Kidney epithelial cell (primary cell): ENCODE measurements at regions not wholly inside any gene's neighbourhood (a gene's known extent, or its start where the extent isn't known, plus 50 kb on each side); places are given as distances from the start of the nearest gene placed in this dataset.

Experiments used
- DNase-seq: peaks from one replicate; pipeline ENCODE4 v3.0.0-alpha.2; 2010; ENCODE audit warnings: low read depth
- H3K27me3 ChIP-seq: 2 replicates; pipeline ENCODE4 v1.6.0; 2011; ENCODE audit warnings: low read length; ENCODE audit not compliant: control insufficient read depth, insufficient read depth
- H3K36me3 ChIP-seq: 2 replicates; pipeline ENCODE4 v1.5.1; 2011; ENCODE audit warnings: low read length; ENCODE audit not compliant: control insufficient read depth, insufficient read depth
- H3K4me3 ChIP-seq: 2 replicates; pipeline ENCODE4 v1.5.1; 2011; ENCODE audit warnings: low read depth, mild to moderate bottlenecking, control low read depth, low read length
- CTCF ChIP-seq: IDR thresholded peaks from 2 replicates; pipeline ENCODE4 v1.5.1; 2011; ENCODE audit warnings: mild to moderate bottlenecking, moderate library complexity, low read length, control low read depth, inconsistent platforms; ENCODE audit not compliant: insufficient read depth, poor library complexity, severe bottlenecking

- DNase-seq, result peak; percentile 92
- Histone ChIP-seq H3K36me3 (no peaks in the 10 kb centered on the region), H3K27me3 (no peaks in the 10 kb centered on the region), H3K4me3 (no peak overlapping the region)
- TF ChIP-seq CTCF, result no peak
Observed at GRCh38 chr3:86793786-86794185, 197.2 kb downstream of the VGLL3 start.

- Histone ChIP-seq H3K4me3 (no peak overlapping the region), H3K36me3 (no peaks in the 10 kb centered on the region), H3K27me3 (no peaks in the 10 kb centered on the region)
- DNase-seq, result no peak
- TF ChIP-seq CTCF, result no peak
Observed at GRCh38 chr3:86792316-86792715, 198.6 kb downstream of the VGLL3 start.

GRCh38 chr3:86790884-86791549 is 199.9 kb downstream of the VGLL3 start:
- Histone ChIP-seq H3K27me3 (no peaks in the 10 kb centered on the region), H3K4me3 (no peak overlapping the region), H3K36me3 (no peaks in the 10 kb centered on the region)
- DNase-seq, result no peak
- TF ChIP-seq CTCF, result no peak

- DNase-seq, result no peak
- Histone ChIP-seq H3K4me3 (no peak overlapping the region), H3K36me3 (no peaks in the 10 kb centered on the region), H3K27me3 (no peaks in the 10 kb centered on the region)
- TF ChIP-seq CTCF, result no peak
Observed at GRCh38 chr3:86788371-86788770, 202.6 kb downstream of the VGLL3 start.

GRCh38 chr3:86787091-86787490 is 203.9 kb downstream of the VGLL3 start:
- H3K36me3 ChIP-seq, result no peaks in the 10 kb centered on the region
- DNase-seq, result no peak
- TF ChIP-seq CTCF, result no peak
- no peaks in the 10 kb centered on the region for H3K27me3 ChIP-seq
- no peak overlapping the region for H3K4me3 ChIP-seq

- peak; percentile 16 for TF ChIP-seq CTCF
- H3K4me3 ChIP-seq, result no peak overlapping the region
- H3K27me3 ChIP-seq, result no peaks in the 10 kb centered on the region
- no peak for DNase-seq
- no peaks in the 10 kb centered on the region for H3K36me3 ChIP-seq
Observed at GRCh38 chr3:86785386-86785785, 205.6 kb downstream of the VGLL3 start.
